Fibroblast of skin of left quadriceps (primary cell): ENCODE measurements at regions not wholly inside any gene's neighbourhood (a gene's known extent, or its start where the extent isn't known, plus 50 kb on each side); places are given as distances from the start of the nearest gene placed in this dataset.
A peak's percentile ranks its signal among the peaks of the same experiment; 100 is the strongest.
"Not testable (repeated sequence)": the region's sequence is repeated elsewhere in the genome, so short reads cannot be mapped to it uniquely, and the experiment has no call there.

Experiments used
- DNase-seq, 2 experiments: peaks; one replicate each; pipeline ENCODE4 v3.0.0-alpha.2; 2013; ENCODE audit warnings: low read depth in 2 of 2

DNA sequence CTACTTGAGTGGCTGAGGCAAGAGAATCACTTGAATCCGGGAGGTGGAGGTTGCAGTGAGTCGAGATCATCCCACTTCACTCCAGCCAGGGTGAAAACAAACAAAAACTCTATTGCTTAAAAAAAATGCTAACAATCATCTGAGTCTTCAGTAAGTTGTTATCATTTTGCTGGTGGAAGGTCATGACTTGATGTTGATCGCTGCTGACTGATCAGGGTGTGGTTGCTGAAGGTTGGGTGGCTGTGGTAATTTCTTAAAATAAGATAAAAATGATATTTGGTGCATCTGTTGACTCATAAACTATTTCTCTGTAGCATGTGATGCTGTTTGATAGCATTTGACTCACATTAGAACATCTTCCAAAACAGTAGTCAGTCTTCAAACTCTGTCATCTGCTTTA is 349.4 kb upstream of the PAPPA start:
- no peak for DNase-seq

DNA sequence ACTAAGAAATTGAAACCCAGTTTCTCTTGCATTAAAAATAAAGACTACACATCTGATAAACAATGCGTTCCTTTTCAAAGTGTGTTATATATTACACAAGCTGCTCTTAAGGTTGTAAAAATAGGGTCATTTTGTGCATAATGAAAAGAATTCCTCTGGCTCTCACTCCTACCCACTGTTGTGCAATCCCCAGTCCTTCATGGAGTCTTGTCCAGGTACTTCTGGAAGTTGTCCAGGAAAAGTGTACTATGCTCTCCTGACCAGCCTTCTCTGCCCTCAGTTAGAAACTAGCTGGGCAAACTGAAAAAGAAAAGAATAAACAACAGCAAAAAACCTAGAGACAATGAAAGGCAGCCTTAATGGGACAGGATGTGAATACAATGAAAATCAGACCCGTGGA is 345.5 kb upstream of the PAPPA start:
- DNase-seq = no peak

DNA sequence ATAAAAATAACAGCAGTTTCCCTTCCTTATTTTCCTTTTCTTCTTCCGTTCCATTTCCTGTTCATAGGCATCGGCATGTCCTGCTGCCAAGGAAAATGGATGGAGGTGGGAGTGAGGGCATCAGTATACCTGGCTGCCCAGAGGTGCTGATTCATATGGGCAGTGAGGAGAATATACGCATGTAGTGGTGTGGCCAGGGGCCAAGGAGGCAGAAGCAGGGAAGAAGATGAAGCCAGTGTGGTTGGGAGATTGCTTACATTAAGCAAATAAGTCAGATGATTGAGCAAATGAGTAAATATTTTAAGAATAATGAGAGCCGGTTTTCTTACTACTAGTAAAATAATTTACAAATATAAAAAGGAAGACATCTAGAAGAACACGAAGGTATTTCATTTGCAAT is 344.9 kb upstream of the PAPPA start:
- no peak for DNase-seq

- DNase-seq = no peak
Observed at GRCh38 chr9:115810166-115810565, 343.4 kb upstream of the PAPPA start.

DNA sequence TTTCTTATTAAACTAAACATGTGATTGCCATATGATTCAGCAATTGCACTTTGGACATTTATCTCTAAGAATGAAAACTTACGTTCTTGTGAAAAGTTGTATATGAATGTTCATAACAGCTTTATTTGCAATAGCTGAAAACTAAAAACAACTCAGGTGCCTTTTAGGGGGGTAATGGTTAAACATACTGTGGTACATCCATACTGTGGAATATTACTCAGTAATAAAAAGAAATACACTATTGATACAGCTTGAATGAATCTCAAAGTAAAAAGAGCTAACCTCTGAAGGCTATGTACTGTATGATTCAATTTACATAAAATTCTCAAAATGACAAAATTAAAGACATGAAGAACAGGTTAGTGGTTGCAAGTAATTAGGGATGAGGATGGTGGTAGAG is 339.5 kb upstream of the PAPPA start:
- no peak for DNase-seq

DNA sequence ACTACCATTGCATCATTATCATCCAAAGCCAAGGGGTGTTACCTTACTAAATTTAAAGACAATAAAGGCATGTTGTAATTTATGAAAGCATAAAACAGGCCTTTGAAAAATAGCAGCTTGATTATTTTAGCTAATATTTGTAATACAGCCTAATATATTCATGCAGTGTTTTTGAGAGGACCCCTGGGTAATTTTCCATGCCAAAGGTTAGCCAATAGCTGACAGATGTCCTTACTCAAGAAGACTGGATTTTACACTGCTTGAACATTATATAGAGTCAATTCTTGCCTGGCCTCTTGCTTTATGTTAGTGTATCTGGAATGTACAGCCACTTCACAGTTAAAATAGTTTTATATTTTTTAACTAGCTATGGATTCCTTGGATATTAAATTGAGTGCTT is 337.8 kb upstream of the PAPPA start:
- no peak for DNase-seq

DNA sequence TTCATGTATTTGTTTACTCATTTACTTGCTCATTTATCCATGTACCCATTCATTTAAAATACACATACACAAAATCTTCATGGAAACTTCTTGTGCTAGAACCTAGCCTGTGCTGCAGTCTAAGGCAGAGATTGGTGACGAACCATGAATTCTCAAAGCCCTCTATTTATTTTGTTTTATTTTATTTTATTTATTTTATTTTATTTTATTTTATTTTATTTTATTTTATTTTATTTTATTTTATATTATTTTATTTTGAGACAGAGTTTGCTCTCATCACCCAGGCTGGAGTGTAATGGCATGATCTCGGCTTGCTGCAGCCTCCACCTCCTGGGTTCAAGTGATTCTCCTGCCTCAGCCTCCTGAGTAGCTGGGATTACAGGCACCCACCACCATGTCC is 334.9 kb upstream of the PAPPA start:
- not testable (repeated sequence) for DNase-seq

DNA sequence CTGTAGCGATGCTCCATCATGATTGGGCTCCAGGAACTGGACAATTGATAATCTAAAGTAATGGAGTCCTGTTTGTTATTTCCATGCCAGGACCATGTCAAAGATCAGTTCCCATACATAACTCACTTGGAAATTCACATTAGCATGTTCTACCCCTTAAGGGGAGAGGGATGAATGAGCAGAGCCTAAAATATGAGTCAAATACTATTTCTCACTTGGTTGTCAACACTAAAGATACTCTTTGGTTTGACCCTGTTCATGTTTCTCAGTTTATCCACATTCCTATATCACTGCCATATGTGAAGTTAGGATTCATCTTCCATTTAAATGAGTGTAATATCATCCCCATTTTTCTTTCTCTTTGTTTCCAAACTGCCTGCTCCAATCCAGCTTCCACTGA is 321.6 kb upstream of the PAPPA start:
- no peak for DNase-seq

DNA sequence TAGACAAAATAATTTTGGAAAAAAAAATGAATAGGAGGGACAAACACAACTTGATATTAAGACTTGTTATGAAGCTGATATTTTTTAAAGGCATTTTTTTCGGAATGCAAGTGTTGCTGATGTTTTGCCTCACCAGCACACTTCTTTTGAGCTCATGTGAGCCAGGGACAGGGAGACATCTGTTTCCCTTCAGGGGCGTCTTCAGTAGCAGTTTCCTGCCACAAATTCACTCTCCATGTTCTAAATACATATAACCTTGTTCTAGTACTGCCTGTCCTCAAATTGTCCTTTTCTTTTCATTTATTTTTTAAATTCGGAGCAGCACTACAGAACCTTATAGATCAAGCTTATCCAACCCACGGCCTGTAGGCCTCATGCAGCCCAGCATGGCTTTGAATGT is 316.0 kb upstream of the PAPPA start:
- no peak for DNase-seq

DNA sequence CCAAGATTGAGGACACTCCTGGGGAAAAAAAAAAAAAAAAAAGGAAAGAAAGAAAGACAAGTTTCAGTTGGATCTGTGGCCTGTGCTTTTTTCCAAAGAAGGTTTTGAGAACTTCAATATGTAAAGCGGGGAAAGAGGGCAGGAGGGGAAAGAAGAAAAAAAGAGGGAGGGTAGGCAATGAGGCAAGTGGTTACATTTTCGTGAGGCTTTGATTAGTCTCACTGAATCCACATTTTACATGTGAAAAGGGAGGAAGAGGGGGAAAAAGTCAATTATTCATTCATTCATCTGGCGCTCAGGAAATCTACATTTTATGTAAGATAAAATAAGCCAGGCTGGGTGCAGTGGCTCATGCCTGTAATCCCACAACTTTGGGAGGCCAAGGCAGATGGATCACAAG is 315.2 kb upstream of the PAPPA start:
- DNase-seq = no peak

- not testable (repeated sequence) for DNase-seq
Observed at GRCh38 chr9:115844433-115844832, 309.2 kb upstream of the PAPPA start.

DNA sequence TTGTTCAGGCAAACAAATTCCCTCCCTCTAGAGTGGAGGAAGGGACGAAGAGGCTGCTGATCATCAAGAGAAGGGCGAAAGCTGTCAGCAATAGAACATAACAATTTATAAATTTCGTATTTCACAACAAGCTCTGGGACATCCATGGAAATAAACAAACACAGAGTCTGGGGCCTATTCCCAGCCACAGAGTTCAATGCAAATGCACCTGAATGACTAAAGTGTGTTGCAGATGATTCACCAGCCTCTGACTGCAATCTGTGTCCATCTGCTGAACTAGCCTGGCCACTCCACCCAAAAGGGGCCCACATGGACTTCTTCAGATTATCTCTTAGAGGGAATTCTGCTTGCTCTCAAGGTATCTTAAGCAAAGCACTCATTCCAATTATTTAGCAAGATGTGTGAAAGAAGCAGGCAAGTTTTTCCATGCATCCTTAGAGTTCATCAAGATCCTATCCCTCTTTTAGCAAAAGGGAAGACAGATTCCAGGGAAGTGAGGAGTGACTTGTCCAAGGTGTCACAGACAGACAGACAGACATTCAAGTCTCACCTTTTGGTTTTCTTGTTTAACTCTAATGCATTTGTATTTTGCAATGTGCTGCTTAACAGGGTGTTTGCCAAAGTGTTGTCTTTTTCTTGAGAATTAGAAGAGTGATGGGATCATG is 307.8 kb upstream of the PAPPA start:
- no peak for DNase-seq

GRCh38 chr9:115847216-115847615 is 306.4 kb upstream of the PAPPA start:
- DNase-seq = no peak

GRCh38 chr9:115849679-115850412 is 303.7 kb upstream of the PAPPA start:
- DNase-seq = peak; percentile 61 to 68

DNA sequence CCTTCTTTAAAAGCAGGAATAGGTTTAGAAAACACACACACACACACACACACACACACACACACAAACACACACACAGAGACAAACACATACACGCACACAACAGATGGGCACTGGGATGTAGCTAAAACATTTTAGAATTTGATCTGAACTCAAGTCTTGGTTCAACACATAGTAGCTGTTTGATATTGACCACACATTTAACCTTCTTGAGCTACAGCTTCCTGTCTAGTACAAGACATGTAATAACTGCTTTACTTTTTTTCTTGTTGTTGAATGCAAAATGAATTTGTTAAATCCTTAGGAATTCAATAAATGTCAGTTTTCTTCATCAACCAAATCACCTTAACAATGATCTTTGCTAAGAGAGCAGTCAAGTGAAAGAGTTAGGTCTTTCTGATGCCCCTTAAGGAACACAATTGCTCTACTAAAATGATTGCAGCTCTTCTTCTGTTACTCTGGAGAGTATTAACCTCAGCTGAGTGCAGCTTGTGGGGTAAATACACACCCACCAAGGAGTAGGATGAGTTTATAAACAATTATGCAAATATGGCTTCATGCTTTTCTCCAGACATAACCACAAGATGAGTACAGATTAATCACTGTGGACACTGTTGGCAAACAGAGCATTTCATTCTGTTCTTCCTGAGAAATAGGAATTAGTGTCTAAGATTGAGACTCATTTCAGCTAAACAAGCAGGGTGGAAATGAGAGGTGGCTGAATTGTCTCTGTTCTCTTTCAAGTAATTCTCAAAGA is 302.9 kb upstream of the PAPPA start:
- DNase-seq = peak; percentile 77 to 81

GRCh38 chr9:115855458-115856133 is 298.0 kb upstream of the PAPPA start:
- DNase-seq = no peak

DNA sequence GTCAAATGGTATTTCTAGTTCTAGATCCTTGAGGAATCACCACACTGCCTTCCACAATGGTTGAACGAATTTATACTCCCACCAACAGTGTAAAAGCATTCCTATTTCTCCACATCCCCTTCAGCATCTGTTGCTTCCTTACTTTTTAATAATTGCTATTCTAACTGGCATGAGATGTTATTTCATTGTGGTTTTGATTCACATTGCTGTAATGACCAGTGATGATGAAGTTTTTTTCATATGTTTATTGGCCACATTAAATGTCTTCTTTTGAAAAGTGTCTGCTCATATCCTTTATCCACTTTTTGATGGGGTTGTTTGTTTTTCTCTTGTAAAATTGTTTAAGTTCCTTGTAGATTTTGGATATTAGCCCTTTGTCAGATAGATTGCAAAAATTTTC is 295.2 kb upstream of the PAPPA start:
- not testable (repeated sequence) for DNase-seq

DNA sequence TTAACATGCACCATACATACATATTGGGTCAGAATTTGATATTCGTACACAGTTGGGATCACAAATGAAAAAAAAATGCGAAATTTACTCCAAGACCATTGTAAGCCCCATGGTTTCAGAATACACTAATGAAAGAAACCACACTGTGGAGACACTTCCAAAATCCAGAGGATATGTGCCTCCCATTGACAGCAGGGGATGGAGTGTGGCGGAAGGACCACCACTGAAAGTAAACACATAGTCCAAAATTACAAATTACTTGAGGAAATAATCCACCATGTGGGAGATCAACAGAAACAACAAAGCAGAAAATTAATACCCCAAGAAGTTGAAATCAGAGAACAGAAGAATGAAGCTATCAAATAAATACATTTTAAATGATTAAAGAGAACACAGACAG is 291.6 kb upstream of the PAPPA start:
- DNase-seq = no peak

DNA sequence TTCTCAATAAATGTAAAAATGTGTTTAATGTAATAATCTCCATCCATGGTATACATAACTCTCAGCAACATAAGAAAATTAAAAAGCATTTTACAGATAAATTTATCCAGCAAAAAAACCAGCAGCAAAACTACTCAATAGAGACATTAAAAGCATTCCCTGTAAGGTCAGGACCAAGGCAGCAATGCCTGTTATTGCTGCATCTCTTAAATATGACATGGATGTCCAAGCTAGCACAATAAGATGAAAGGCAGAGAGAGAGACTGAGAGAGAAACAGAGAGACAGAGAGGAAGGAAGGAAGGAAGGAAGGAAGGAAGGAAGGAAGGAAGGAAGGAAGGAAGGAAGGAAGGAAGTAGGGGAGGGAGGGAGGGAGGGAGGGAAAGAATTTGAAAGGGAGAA is 289.0 kb upstream of the PAPPA start:
- DNase-seq = no peak

- no peak for DNase-seq
Observed at GRCh38 chr9:115867326-115867725, 286.3 kb upstream of the PAPPA start.

DNA sequence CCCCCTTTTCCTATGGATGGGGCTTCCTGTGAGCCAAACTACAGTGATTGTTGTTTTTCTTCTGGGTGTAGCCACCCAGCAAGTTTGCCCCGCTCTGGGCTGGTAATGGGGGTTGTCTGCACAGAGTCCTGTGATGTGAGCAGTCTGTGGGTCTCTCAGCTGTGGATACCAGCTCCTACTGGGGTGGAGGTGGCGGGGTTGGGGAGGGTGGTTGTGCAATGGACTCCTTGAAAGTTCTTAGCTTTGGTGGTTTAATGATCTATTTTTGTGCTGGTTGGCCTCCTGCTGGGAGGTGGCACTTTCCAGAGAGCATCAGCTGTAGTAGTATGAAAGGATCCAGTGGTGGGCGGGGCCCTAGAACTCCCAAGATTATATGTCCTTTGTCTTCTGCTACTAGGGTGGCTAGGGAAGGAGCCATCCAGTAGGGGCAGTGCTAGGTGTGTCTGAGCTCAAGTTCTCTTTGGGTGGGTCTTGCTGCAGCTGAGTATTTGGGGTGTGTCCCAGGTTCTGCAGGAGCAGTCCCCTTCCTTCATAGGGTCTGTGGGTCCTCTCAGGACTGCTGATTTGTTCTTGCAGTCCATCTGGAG is 275.6 kb upstream of the PAPPA start:
- no peak for DNase-seq

GRCh38 chr9:115879451-115879850 is 274.1 kb upstream of the PAPPA start:
- DNase-seq = no peak
